Heart left ventricle (tissue), 13 donors: ENCODE measurements at regions not wholly inside any gene's neighbourhood (a gene's known extent, or its start where the extent isn't known, plus 50 kb on each side); places are given as distances from the start of the nearest gene placed in this dataset.

Experiments used
- POLR2A ChIP-seq, 2 donors: fragments of 450-650 bp; IDR thresholded peaks; one replicate each; pipeline ENCODE4 v1.6.1; 2017; ENCODE audit warnings: antibody characterized with exemption in 2 of 2, mild to moderate bottlenecking in 2 of 2, moderate library complexity in 2 of 2
- TF ChIP-seq, protein P1 (sequence below), 12 donors: fragments of 200-600 bp; sonication (generic) in 4 of 12; IDR thresholded peaks; one replicate each; pipeline versions ENCODE4 v1.5.0 to v1.8.0; 2018 to 2022; ENCODE audit warnings: antibody characterized with exemption in 12 of 12, mild to moderate bottlenecking in 5 of 12
- donor health status: ischemic (EF 13 %, LVEDD 7.1; RV severe dilation, severe dysfunction).
- donor health status: DM: no; HTN: yes; CAD: no.
- donor health status: DM: no; HTN: no; CAD: no.
- donor health status: ischemic (EF 25% LVEDD 6.9; RV normal size, moderate dysfunction).
- donor health status: ischemic (EF 25% LVEDD 5.7; RV mildly dilated, moderate dysfunction).
- donor health status: ischemic (EF 35%, LVEDD 5.7; RV mildly dilated, moderate dysfunction).
- donor health status: nonischemic (EF 11% LVEDD 7.7; RV severe dilation, severe dysfunction).
- donor health status: DM: yes; HTN: yes; CAD: no.
- donor health status: PGD.
- donor health status: ischemic (EF 29% LVEDD 5.4; RV normal size, mild dysfunction).
- donor health status: nonischemic (EF 23%, LVEDD 6.1; RV moderate dilation, normal function).

DNA sequence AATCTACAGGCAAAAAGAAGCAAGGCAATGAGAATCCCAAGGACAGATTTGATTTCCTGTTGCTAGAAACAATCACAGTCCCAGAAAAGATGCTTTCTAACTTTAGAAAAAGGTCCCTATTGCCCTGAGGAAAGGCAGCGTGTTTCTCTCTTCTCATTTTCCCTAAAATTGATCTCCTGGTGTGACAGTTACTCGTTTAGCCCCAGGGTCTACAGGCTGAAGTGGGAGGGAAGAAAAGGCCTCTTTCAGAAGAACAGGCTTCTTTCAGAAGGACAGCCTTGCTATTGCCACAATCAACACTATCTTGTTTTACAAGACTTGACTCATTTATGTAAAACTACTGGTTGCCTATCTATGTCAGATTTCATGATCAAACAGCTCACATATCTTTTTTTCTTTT is 121.8 kb upstream of the OR4E1 start:
- TF ChIP-seq, protein P1, sequence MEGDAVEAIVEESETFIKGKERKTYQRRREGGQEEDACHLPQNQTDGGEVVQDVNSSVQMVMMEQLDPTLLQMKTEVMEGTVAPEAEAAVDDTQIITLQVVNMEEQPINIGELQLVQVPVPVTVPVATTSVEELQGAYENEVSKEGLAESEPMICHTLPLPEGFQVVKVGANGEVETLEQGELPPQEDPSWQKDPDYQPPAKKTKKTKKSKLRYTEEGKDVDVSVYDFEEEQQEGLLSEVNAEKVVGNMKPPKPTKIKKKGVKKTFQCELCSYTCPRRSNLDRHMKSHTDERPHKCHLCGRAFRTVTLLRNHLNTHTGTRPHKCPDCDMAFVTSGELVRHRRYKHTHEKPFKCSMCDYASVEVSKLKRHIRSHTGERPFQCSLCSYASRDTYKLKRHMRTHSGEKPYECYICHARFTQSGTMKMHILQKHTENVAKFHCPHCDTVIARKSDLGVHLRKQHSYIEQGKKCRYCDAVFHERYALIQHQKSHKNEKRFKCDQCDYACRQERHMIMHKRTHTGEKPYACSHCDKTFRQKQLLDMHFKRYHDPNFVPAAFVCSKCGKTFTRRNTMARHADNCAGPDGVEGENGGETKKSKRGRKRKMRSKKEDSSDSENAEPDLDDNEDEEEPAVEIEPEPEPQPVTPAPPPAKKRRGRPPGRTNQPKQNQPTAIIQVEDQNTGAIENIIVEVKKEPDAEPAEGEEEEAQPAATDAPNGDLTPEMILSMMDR (IDR thresholded peaks at IDR 0.05), result no peak
- no peak for TF ChIP-seq POLR2A (IDR thresholded peaks at IDR 0.05)
